HG03103 (cell line): ENCODE measurements at regions not wholly inside any gene's neighbourhood (a gene's known extent, or its start where the extent isn't known, plus 50 kb on each side); places are given as distances from the start of the nearest gene placed in this dataset.

Experiments
- ATAC-seq: cut with Tn5 transposase; IDR thresholded peaks from one replicate; pipeline ENCODE4 v1.9.1; 2021; ENCODE audit warnings: low read depth; ENCODE audit not compliant: unreplicated experiment

- no peak for ATAC-seq
These were observed 391.3 kb downstream of the EFNB2 start for GRCh38 chr13:106143930-106144709.

GRCh38 chr13:106143392-106143791, 392.1 kb downstream of the EFNB2 start:
- ATAC-seq = no peak

GRCh38 chr13:106140476-106140875, 395.0 kb downstream of the EFNB2 start:
- ATAC-seq = no peak

GRCh38 chr13:106139942-106140341, 395.5 kb downstream of the EFNB2 start:
- no peak for ATAC-seq

- no peak for ATAC-seq
These were observed 396.1 kb downstream of the EFNB2 start for GRCh38 chr13:106139377-106139776.

- ATAC-seq = no peak
These were observed 396.8 kb downstream of the EFNB2 start for GRCh38 chr13:106138620-106139019.

GRCh38 chr13:106133025-106133424, 402.4 kb downstream of the EFNB2 start:
- no peak for ATAC-seq

GRCh38 chr13:106132216-106132615, 403.2 kb downstream of the EFNB2 start:
- no peak for ATAC-seq

- no peak for ATAC-seq
These were observed 405.5 kb downstream of the EFNB2 start for GRCh38 chr13:106129993-106130392.

GRCh38 chr13:106129273-106129672, 406.2 kb downstream of the EFNB2 start:
- no peak for ATAC-seq

- no peak for ATAC-seq
These were observed 413.2 kb downstream of the EFNB2 start for GRCh38 chr13:106122234-106122633.

- ATAC-seq = no peak
These were observed 414.2 kb downstream of the EFNB2 start for GRCh38 chr13:106121173-106121754.

GRCh38 chr13:106118996-106119395, 416.5 kb downstream of the EFNB2 start:
- no peak for ATAC-seq

- ATAC-seq = no peak
These were observed 417.4 kb downstream of the EFNB2 start for GRCh38 chr13:106118050-106118449.

GRCh38 chr13:106117640-106118039, 417.8 kb downstream of the EFNB2 start:
- ATAC-seq = no peak

GRCh38 chr13:106117035-106117434, 418.4 kb downstream of the EFNB2 start:
- no peak for ATAC-seq

GRCh38 chr13:106115081-106115480, 420.4 kb downstream of the EFNB2 start:
- no peak for ATAC-seq

GRCh38 chr13:106113796-106114195, 421.7 kb downstream of the EFNB2 start:
- no peak for ATAC-seq

GRCh38 chr13:106112191-106112590, 423.3 kb downstream of the EFNB2 start:
- ATAC-seq = no peak

- ATAC-seq = no peak
These were observed 425.1 kb downstream of the EFNB2 start for GRCh38 chr13:106110241-106110855.

- no peak for ATAC-seq
These were observed 426.1 kb downstream of the EFNB2 start for GRCh38 chr13:106109391-106109791.

- no peak for ATAC-seq
These were observed 427.1 kb downstream of the EFNB2 start for GRCh38 chr13:106108346-106108745.
